OCI-LY3 (cell line): ENCODE measurements at regions not wholly inside any gene's neighbourhood (a gene's known extent, or its start where the extent isn't known, plus 50 kb on each side); places are given as distances from the start of the nearest gene placed in this dataset.

ENCODE experiments used
- H2AFZ ChIP-seq: fragments of 200-600, 300-600 bp; shearing (Covaris generic); 2 replicates; pipeline ENCODE4 v1.6.0; 2014; ENCODE audit warnings: antibody characterized with exemption, low read depth, low read length
- H3K27ac ChIP-seq: fragments of 200-600, 300-600 bp; sonication (generic); 2 replicates; pipeline ENCODE4 v1.5.1; 2014; ENCODE audit warnings: mild to moderate bottlenecking, low read length, moderate library complexity, mixed read lengths
- H3K27me3 ChIP-seq: fragments of 200-600, 300-600 bp; sonication (generic); 2 replicates; pipeline ENCODE4 v1.6.1; 2014; ENCODE audit warnings: low read depth, low read length, mixed read lengths
- H3K36me3 ChIP-seq: fragments of 200-600, 300-600 bp; sonication (generic); replicated peaks from 2 replicates; pipeline ENCODE3; 2014; ENCODE audit warnings: low read depth, low read length, mixed read lengths
- H3K4me1 ChIP-seq: fragments of 300-600, 200-600 bp; sonication (generic); 2 replicates; pipeline ENCODE4 v1.6.1; 2014; ENCODE audit warnings: low read length, mixed read lengths
- H3K4me2 ChIP-seq: fragments of 200-600, 300-600 bp; sonication (generic); 2 replicates; pipeline ENCODE4 v1.6.1; 2014; ENCODE audit warnings: low read length, mixed read lengths
- H3K4me3 ChIP-seq: fragments of 300-600, 200-600 bp; sonication (generic); 2 replicates; pipeline ENCODE4 v1.5.1; 2014; ENCODE audit warnings: antibody characterized with exemption, mild to moderate bottlenecking, low read length, moderate library complexity
- H3K79me2 ChIP-seq: fragments of 300-600, 200-600 bp; shearing (Covaris generic); 2 replicates; pipeline ENCODE4 v1.6.1; 2014; ENCODE audit warnings: mild to moderate bottlenecking, low read length, mixed read lengths
- H3K9ac ChIP-seq: fragments of 300-600, 200-600 bp; shearing (Covaris generic); 2 replicates; pipeline ENCODE4 v1.6.0; 2014; ENCODE audit warnings: mild to moderate bottlenecking, low read length, moderate library complexity
- H3K9me3 ChIP-seq: fragments of 200-600, 300-600 bp; shearing (Covaris generic); 2 replicates; pipeline ENCODE4 v1.6.1; 2014; ENCODE audit warnings: low read length, mixed read lengths; ENCODE audit not compliant: insufficient read depth
- H4K20me1 ChIP-seq: fragments of 200-600, 300-600 bp; sonication (generic); 2 replicates; pipeline ENCODE4 v1.6.1; 2016; ENCODE audit warnings: low read length, mixed read lengths; ENCODE audit not compliant: insufficient read depth
- CTCF ChIP-seq: fragments of 200-600, 300-600 bp; sonication (generic); IDR thresholded peaks from 2 replicates; pipeline ENCODE4 v1.5.1; 2014; ENCODE audit warnings: antibody characterized with exemption, low read length, low read depth
- EZH2phosphoT487 ChIP-seq: fragments of 200-600 bp; shearing (Covaris generic); IDR thresholded peaks from 2 replicates; pipeline ENCODE4 v1.6.1; 2018; ENCODE audit warnings: antibody characterized with exemption, mixed run types, low read depth

- Histone ChIP-seq H3K4me3 (no peak overlapping the region), H3K36me3 (no peaks in the 10 kb centered on the region), H3K4me2 (no peak overlapping the region), H3K9me3 (no peaks in the 10 kb centered on the region), H3K79me2 (no peaks in the 10 kb centered on the region), H3K27me3 (no peaks in the 10 kb centered on the region), H4K20me1 (no peaks in the 10 kb centered on the region), H2AFZ (no peak overlapping the region), H3K9ac (no peak overlapping the region), H3K4me1 (no peaks in the 10 kb centered on the region), H3K27ac (no peak overlapping the region)
- TF ChIP-seq CTCF, result no peak
- no peak for TF ChIP-seq EZH2phosphoT487
Measured at GRCh38 chr2:103222969-103223368, 461.1 kb downstream of the TMEM182 start.

GRCh38 chr2:103230796-103231195 is 469.0 kb downstream of the TMEM182 start:
- no peaks in the 10 kb centered on the region for H3K79me2 ChIP-seq
- H3K4me2 ChIP-seq, result no peak overlapping the region
- no peaks in the 10 kb centered on the region for H3K27me3 ChIP-seq
- no peak for TF ChIP-seq CTCF
- no peak for TF ChIP-seq EZH2phosphoT487
- no peak overlapping the region for H3K9ac ChIP-seq
- no peaks in the 10 kb centered on the region for H4K20me1 ChIP-seq
- H3K27ac ChIP-seq, result no peak overlapping the region
- no peaks in the 10 kb centered on the region for H3K4me1 ChIP-seq
- no peak overlapping the region for H2AFZ ChIP-seq
- no peaks in the 10 kb centered on the region for H3K9me3 ChIP-seq
- no peak overlapping the region for H3K4me3 ChIP-seq
- H3K36me3 ChIP-seq, result no peaks in the 10 kb centered on the region

- Histone ChIP-seq H3K4me1 (no peaks in the 10 kb centered on the region), H2AFZ (no peak overlapping the region), H3K4me3 (no peak overlapping the region), H3K9me3 (no peaks in the 10 kb centered on the region), H3K27ac (no peak overlapping the region), H3K27me3 (no peaks in the 10 kb centered on the region), H3K4me2 (no peak overlapping the region), H4K20me1 (no peaks in the 10 kb centered on the region), H3K9ac (no peak overlapping the region), H3K79me2 (no peaks in the 10 kb centered on the region), H3K36me3 (no peaks in the 10 kb centered on the region)
- TF ChIP-seq CTCF (no peak), EZH2phosphoT487 (no peak)
Measured at GRCh38 chr2:103232865-103233264, 471.0 kb downstream of the TMEM182 start.

- Histone ChIP-seq H3K4me3 (no peak overlapping the region), H4K20me1 (no peaks in the 10 kb centered on the region), H2AFZ (no peak overlapping the region), H3K9me3 (no peaks in the 10 kb centered on the region), H3K27me3 (no peaks in the 10 kb centered on the region), H3K27ac (no peak overlapping the region), H3K4me2 (no peak overlapping the region), H3K36me3 (no peaks in the 10 kb centered on the region), H3K4me1 (no peaks in the 10 kb centered on the region), H3K9ac (no peak overlapping the region), H3K79me2 (no peaks in the 10 kb centered on the region)
- TF ChIP-seq EZH2phosphoT487, result no peak
- TF ChIP-seq CTCF, result no peak
Measured at GRCh38 chr2:103233691-103234090, 471.9 kb downstream of the TMEM182 start.
